ENCODE measurements at regions not wholly inside any gene's neighbourhood (a gene's known extent, or its start where the extent isn't known, plus 50 kb on each side); places are given as distances from the start of the nearest gene placed in this dataset.
A peak's percentile ranks its signal among the peaks of the same experiment; 100 is the strongest.
"Not testable (repeated sequence)": the region's sequence is repeated elsewhere in the genome, so short reads cannot be mapped to it uniquely, and the experiment has no call there.

DNA sequence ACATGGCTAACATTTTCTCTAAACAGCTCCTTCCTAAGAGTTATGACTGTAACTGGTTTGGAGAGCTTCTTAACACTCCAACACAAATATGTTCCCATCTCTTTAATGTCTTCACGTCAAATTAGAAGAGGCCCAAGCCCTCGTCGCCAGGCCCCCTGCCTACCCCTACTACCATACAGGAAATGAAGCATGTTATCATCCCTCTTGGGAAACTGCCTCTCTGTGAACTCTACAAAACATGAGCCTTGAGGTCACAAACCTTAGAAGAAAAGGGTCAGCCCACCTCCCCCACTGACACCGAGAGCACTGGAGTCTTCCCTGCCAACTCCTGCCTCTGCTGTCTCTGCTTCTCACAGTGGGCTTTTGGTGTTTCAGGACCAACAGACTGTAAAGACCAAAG lies 243.1 kb upstream of the STT3B start:
- DNase-seq (ENCODE audit: low read depth): no peak

GRCh38 chr3:31290046-31290445 lies 242.7 kb upstream of the STT3B start:
- DNase-seq (ENCODE audit: low read depth): no peak

DNA sequence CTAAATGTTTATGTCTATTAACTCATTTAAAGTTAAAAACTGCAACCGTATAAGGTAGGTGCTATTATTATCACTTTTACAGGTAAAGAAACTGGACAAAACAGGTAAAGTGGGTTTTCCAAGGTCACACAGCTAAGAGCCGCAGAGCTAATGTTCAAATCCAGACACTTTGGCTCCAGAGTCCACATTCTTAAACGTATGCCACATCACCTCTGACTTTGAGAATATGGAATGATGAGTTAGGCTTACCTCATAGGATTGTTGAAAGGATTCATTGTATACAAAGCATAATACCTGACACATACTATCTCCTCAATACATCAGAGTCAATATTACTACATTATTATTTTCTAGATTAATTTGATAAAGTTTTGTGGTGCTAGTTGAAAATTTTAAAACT lies 240.9 kb upstream of the STT3B start:
- DNase-seq (ENCODE audit: low read depth): no peak

DNA sequence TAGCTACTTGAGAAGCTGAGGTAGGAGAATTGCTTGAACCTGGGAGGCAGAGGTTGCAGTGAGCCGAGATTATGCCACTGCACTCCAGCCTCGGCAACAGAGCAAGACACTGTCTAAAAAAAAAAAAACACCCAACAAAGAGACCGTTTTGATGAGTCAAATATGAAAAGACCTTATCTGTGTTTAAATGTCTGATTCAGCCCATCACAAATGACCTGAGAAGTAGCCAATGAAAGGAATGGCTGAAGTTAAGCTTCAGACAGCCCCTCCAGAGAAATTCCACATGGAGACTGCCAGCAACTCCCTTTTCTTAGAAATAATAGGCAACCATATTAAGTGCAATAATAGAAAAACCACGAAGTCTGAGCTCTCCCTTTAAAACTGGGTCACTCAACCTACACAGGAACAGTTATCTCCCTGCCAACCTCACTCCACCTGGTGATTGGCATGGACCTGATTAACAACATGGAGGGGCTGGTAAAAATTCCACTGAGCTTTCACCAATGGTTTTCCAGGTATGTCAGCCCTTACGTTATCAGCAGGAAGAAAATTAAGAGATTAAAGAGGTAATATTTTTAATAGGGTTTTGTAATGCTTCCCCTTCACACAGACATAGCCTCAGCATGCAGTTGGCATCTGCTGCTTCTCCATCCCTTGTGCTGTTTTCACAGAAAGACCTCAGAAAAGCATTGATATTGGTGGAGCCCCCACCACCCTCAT lies 238.1 kb upstream of the STT3B start:
- DNase-seq (ENCODE audit: low read depth): no peak

- no peak for DNase-seq (ENCODE audit: low read depth)
These were observed 237.5 kb upstream of the STT3B start for GRCh38 chr3:31295150-31295765.

GRCh38 chr3:31297726-31298298 lies 234.9 kb upstream of the STT3B start:
- DNase-seq (ENCODE audit: low read depth): no peak

DNA sequence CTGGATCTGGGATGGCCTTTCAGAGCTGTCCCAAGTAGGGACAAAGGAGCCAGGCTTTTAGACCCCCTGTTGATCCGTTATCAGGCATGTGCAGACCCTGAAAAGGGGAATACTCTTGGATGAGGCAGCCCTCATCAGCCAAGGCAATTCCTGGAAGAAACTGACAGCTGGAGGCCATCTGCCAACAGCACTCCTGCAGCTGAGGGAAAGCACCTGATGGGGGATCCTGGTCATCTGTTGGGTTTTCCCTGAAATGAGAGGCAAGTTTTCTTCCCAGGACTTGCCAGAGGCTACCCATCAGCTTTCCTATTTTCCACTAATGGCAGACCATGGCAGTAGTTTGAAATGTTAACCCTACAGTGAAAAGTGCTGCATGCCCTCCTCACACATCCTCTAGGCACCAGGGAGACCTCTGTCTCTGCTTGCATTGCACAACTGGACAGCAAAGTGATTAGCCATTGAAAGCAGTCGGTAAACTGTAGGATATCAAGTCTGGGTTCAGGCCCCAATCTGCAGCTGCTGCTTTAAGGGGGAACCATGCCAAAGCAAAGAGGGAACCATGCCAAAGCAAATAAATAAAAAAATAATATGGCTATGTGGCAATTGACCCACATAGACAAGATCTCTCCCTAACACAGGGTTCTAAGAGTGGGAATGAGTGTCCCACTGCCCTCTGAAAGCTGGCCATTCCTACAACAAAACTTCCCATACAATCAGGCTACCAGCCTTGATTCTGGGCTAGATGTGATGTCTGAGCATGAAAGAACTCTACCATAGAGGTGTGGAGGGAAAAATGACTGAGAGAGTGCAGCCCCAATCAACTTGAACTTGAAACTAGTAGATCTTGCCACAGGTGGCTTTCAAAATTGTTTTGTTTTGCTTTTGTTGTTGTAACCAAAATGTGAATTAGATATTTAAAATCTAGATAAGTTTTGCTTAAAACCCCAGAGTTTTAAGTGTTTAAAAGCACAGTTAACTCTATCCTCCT lies 232.0 kb upstream of the STT3B start:
- DNase-seq (ENCODE audit: low read depth): no peak

DNA sequence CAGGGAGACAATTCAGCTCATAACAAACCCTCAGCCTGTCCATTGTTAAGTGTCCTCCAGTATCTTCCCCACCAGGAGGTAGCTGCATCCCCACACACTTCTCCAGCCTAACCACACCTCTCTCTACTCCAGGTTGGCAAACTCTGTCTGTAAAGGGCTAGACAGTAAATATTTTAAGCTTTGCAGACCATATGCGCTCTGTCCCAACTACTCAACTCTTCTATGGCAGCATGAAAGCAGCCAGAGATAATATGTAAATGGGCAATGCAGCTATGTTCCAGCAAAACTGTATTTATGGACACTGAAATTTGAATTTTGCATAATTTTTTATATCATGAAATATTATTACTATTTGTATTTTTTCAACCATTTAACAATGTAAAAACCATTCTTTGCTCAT lies 230.4 kb upstream of the STT3B start:
- DNase-seq (ENCODE audit: low read depth): no peak

DNA sequence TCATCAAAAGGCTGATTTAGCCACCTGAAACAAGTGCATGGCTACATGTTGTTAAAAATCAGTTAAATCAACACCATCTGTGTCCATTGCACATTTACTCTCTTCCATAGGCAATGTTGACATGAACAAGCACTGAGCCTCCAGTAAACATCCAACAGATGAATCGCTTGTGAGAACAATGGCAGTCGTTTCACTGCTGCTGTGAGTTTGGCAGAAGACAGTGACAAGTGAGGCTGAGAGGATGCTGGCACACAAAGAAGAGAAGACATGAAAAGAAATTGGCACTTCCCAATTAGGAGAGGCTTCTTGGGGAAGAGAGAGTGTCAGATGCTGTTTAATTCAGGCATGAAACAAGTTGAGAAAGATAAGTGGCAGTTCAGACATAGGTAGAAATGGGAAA lies 227.4 kb upstream of the STT3B start:
- DNase-seq (ENCODE audit: low read depth): no peak

DNA sequence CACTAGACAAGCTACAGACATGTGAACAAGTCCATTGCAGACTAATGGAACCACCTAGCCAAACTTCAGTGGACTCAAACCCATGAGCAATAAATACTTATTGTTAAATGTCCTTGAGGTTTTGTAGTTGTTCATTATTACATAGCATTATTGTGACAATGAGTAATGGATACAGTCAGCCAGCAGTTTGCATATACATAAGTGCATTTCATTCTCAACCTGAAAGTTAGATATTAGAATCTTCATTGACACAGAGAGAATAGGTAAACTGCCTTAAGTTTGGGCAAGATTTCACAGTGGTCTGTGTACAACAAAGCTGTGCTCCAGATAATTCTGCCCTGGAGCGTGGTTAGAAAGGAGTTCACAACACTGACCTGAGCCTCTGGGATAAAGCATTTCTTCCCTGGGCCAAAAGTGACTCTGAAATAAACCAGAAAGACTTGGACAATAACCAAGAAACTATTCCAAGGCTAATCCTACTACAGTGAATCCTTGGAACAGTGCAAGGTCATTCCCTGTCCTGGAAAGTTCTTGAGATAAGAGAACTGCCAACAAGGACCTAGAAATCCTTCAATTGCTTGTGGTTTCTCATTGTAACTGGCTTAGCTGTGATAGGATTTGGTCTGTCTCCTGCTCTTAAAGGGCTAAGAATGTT lies 225.5 kb upstream of the STT3B start:
- no peak for DNase-seq (ENCODE audit: low read depth)

GRCh38 chr3:31311559-31311958 lies 221.2 kb upstream of the STT3B start:
- no peak for DNase-seq (ENCODE audit: low read depth)

- peak; percentile 4 for DNase-seq (ENCODE audit: low read depth)
These were observed 220.3 kb upstream of the STT3B start for GRCh38 chr3:31312400-31312799.

DNA sequence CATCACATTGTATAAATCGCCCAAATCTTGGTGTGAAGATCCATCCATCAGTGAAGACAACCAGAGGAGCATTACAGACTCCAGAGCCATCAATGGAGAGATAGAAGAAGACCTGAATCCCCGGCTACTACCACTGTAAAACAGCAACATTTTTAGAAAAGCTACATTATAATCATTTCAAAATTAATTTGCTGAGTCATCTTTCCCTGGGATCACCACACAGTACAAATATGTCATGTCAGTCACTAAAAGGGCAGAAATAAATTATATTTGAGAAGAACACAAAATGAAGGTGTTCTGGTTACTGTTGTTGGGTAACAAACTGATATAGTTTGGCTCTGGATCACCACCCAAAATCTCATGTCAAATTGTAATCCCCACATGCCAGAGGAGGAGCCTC lies 218.5 kb upstream of the STT3B start:
- DNase-seq (ENCODE audit: low read depth): no peak

DNA sequence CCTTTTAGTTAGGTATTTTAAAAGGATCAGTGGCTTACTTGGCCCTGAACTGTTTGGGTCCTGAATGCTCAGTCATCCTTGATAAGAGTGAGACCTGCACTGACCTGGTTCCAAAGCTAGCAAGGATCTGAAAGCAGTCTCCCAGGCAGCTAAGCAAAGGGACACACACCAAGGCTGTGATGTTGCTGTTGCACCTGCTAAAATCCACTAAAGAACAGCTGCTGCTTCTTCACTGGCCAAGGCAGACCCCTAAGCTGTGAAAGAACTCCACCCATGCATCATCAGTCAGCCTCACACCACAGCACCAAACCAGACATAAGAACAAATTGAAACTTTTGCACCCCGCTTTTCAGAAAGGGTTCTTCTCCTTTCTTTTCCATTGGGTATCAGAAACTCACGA lies 213.4 kb upstream of the STT3B start:
- DNase-seq (ENCODE audit: low read depth): no peak

- DNase-seq (ENCODE audit: low read depth): no peak
These were observed 211.1 kb upstream of the STT3B start for GRCh38 chr3:31321620-31322019.

DNA sequence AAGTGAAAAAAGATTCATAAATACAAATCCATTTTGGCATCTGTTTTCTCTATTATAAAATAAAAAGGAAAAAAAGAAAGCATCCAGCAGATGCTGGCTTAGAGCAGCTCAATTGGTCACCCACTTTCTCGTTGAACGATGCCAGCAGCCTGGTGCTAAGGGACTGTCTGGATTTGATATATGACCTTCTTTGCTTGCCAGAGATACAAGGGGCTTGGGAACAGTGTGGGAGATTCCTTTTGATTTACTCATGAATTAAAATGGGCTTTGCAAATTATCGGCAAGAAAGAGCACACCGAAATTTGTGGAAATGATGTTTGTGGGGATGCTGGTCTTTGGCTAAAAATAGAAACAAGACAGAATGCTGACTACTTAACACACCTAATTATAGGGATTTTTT lies 210.3 kb upstream of the STT3B start:
- DNase-seq (ENCODE audit: low read depth): no peak

DNA sequence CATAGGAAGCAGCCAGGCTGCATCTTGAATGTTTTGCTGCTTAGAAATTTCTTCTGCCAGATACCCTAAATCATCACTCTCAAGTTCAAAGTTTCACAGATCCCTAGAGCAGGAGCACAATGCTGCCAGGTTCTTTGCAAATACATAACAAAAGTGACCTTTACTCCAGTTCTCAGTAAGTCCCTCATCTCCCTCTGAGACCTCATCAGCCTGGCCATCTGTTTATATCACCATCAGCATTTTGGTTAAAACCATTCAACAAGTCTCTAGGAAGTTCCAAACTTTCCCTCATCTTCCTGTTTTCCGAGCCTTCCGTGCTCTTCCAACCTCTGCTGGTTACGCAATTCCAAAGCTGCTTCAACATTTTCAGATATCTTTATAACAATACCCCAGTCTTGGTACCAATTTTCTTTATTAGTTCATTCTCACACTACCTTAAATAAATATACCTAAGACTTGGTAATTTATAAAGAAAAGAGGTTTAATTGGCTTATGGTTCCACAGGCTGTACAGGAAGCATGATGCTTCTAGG lies 204.8 kb upstream of the STT3B start:
- not testable (repeated sequence) for DNase-seq (ENCODE audit: low read depth)

DNA sequence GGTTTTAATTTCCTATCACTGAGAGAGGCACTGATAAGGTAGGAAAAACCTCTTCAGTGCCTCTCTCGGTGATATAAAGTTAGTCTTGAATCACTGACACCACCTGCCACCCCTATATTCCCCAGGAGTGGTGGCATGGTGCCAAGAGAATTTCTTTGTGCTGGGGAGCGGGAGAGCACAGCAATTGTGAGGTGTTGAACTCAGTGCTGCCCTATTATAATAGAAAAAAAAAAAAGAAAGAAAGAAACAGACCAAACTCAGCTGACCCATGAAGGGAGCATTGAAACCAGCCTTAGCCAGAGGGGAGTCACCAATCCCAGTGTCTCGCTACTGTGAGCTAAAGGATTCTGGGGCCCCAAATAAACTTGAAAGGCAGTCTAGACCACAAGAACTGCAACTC lies 201.4 kb upstream of the STT3B start:
- DNase-seq (ENCODE audit: low read depth): no peak

DNA sequence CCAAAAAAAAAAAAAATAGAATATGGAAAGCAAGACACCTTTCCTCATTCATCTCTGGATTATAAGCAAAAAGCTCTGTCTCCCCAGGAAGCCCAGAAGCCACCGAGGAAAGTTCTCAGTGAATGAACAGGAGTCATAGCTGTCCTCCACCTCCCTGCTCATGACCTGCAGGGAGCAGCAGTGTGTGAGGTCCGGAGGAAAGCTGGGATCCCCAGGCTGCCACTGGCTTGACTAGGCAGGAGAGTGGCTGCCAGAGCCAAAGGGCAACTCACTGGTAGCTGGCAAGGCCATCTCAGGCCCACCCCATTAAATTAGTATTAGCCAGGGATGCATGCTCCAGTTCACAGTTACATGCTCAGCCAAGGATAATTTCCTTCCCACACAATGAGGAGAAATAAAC lies 191.6 kb upstream of the STT3B start:
- no peak for DNase-seq (ENCODE audit: low read depth)

GRCh38 chr3:31343075-31343474 lies 189.7 kb upstream of the STT3B start:
- DNase-seq (ENCODE audit: low read depth): peak; percentile 42

- DNase-seq (ENCODE audit: low read depth): no peak
These were observed 187.1 kb upstream of the STT3B start for GRCh38 chr3:31345581-31345980.

GRCh38 chr3:31346542-31346979 lies 186.2 kb upstream of the STT3B start:
- DNase-seq (ENCODE audit: low read depth): no peak

Measured in GM04503 (cell line).